Fibroblast of skin of abdomen (primary cell): ENCODE measurements at regions not wholly inside any gene's neighbourhood (a gene's known extent, or its start where the extent isn't known, plus 50 kb on each side); places are given as distances from the start of the nearest gene placed in this dataset.

Experiments used
- DNase-seq: peaks from one replicate; pipeline ENCODE4 v3.0.0-alpha.2; 2013

DNA sequence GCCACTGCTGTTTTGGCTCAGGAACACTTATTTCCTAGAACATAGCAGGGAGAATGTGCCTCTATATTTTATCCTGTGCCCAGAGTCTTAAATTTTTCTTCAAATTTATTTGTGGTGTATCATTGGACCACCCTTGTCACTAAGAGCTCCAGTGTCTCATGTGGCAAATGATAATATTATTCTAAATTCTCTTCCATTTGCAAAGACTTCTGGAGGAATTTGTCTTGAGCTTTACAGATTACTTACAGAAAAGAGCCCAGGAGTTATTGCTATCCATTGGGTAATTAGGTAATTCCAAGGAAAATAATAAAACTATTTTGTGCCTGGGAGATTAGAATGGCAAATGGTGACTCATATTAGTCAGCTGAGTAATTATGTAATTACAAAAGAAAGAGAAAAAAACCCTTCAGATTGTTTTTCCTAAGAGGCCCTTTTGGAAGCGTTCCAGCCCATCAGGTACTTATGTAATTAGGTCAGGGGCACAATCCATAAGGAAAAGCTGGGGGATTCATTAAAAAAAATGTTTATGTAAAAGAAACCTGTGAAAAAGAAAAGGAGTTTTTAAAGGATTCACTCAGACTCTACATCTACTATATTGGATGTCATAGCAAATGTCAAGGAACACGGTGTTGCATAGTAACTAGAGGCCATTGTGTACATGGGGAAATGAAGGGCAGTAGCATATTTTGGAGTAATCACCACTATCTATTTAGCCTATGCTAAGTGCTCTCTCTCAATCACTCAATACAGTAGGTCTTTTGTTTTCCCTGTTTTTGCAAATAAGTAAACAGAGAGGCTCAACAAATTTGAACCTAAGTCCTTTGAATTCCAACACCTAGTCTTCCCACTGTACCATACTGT, 380.9 kb upstream of the RARB start:
- DNase-seq: no peak

DNA sequence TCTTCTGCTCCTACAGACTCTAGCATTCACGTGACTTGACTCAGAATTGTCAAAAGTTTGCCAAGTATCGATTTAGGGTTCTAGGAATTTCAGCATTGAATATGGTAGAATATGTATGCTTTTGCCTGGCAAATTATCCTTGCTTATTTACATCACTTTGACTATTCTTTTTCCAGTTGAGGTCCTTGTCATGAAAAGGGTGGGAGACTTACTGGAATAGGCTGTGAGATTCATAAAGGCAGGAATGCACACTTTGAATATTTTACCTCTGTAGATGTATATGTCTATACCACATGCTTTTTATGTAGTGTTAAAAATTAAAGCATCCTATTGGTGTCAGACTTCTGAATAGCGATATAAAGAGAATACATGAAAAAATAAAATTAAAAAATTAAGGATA, 378.8 kb upstream of the RARB start:
- no peak for DNase-seq

DNA sequence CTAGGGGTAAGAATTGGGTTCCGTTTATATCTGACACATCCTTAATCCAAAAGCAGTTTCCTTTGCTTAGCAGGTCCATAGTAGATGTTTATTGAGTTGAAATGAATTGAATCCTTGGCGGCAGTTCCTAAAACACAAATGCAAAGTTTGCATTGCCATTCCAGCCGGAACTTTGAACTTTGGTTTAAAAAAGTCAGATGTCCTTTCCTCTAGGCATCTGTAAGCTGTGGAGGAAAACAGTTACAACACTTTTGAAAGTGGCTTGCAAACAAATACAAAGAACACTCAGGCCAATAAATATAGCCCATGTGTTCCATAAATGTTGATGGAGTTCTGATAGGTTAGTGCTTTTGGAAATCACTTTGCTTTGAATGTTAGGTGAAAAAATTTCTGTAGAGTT, 374.7 kb upstream of the RARB start:
- no peak for DNase-seq

DNA sequence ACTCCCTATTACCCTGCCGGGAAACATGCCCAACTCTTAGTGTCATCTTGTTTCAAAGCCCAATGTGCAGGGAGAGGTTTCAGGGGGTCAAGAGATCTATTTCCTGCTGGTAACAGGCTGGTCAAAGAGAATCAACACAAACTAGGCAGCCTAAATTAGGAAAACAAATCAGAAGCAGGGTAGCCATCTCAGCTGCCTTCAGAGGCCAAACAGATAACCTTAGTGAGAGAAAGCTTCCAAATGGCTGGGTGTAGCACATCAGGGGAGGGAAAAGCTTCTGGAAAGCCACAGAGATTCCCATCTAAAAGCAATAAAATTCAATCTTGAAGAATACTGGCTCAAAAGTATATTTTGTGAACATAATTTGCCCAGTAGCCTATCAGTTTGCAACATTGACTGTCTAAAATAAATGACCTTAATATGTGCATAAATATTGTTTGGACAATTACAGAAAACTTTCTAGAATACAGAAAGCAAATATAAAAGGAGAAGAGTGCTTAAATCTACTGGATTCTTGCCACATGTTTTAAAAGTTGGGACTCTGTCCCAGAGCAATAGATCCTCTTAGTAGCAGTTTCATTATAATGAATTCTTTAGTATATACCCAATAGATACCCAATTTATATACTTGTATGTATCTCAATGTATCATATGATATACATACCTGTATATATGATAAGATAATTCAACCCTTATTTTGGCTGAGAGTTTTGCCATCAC, 371.9 kb upstream of the RARB start:
- DNase-seq: no peak

DNA sequence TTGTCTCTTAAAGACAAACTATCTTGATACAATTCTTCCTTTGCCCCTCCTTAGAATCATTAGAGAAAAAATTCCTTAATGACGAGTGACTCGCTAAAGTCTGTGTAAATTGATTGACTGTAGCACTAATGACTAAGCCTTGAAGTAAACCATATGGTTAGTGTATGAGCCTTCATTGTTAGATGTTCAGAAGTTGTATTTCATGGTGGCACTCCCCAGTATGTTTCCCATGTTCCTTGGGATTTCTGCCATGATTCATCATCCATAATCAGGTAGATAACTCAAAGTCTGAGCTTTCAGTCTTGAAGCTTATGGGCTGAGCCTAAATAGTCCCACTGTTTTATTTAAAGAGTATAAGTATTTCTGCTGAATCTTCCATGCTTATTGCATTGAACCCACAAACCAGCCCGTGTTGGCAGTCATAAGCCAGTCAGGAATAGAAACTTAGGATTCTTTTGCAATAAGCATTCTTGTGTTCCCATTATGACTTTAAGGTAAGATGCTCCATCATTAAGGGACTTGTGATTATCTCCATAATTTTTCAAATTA, 371.2 kb upstream of the RARB start:
- DNase-seq: peak; percentile 62

DNA sequence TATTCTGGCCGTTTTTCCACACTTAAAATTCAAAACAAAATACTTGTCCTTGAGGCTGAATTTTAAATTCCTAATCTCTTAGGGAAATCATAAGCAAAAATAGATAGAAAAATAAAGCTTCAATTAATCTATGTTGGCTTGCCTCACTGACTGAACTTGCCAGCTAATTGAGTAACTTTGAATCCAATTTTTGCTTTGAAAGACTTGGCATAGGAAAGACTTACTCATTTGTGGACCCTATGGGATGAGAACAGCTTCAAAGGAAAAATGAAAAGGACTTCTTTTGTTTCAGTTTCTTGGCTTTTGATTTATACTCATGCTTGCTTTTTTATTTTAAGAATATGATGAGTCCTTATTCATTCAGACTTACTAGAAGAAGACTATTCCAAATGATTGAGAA, 370.7 kb upstream of the RARB start:
- no peak for DNase-seq

DNA sequence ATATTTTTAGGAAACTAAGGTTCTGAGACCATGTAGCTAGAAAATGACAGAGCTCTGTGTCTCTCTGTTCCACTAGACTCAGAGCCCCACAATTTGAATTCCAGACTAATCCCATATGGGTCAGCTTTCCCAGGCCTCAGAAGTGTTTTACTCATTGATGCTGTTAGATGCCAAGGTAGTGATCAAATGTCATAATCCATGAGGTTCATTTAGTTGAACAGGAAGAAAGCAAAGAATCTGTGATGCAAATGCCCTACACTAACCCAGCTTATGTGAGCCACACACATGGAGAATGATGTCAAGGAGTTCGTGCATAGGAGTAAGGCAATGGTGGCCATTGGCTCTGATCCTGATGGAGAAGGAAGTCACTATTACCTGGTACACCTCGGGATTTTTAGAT, 363.4 kb upstream of the RARB start:
- DNase-seq: peak; percentile 27

DNA sequence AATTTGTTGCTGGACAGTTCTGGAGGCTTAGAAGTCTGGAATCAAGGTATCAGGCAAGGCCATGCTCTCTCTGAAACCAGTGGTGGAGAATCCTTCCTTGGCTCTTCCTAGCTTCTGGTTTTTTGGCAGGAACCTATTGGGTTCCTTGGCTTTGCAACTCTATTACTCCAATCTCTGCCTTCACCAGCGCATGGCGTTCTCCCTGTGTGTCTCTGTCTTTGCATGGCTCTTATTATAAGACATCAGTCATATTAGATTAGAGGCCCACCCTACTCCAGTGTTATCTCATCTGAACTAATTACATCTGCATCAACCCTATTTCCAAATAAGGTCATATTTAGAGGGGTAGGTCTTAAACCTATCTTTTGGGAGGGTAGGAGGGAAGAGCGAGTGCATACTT, 358.1 kb upstream of the RARB start:
- no peak for DNase-seq

DNA sequence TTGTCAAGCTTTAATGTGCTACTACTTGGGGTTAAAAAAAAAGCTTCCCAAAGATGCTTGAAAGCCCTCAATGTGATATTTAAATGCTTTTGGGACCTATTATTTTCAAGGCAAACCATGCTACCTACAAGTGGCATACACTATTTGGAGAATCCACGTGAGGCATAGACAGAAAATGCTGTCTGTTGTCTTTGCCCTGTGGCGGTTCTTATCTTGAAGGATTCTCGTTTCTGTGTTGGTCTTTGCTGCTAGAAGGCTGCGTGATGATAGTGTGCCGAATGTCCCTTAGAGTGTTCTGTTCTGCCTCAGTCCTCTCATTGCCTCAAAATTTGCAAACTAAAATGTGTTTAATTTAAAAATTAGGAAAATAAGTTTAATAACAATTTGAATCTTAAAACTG, 356.2 kb upstream of the RARB start:
- DNase-seq: no peak

DNA sequence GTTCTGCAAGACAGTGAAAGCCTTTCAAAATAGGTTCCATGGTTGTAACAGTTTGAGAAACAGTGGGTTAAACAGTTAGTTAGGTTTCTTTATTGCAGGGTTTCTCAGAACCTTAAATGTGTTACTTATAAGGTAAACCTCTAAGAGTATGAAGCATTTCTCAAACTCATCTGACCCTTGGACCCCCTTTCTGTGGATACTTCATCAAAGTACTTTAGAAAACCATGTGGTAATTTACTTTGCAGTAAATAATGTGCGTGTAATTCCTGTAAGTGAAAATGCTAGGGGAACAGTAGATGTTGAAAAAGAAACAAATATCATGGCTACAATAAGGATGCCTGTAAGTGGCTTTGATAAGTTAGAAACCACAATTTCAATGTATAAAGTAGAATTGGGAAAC, 354.6 kb upstream of the RARB start:
- DNase-seq: no peak

DNA sequence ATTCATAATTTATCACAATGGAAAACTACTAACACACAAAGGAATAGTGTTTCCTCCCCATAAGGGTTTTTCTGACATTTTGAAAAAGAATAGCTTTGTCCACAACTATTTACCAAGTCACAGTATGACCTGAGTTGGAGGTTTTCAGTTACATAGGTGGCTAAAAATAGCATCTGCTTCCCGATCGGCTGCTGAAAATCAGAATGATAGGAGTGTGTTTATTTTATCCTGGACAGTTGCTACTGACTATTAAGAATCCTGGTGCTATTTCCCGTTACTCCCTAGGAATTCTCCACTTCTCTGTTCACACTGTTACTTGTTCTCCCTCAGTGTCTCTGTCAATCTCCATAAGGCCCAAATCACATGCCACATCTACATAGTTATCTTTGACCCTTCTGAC, 353.9 kb upstream of the RARB start:
- DNase-seq: no peak

DNA sequence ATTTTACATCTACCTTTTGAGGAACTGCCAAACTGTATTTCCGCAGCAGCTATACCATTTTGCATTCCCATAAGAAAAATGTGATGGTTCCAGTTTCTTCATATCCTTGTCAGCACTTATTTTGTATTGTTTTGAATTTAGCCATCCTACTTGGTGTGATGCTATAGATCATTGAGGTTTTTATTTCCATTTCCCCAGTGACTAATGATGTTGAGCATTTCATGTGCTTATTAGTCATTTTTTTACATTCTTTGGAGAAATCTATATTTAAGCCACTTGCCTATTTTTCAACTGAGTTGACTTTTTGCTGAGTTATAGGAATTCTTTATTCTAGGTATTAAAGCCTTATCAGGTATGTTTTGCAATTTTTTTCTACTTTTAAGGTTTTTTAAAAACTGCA, 347.6 kb upstream of the RARB start:
- DNase-seq: peak; percentile 48

DNA sequence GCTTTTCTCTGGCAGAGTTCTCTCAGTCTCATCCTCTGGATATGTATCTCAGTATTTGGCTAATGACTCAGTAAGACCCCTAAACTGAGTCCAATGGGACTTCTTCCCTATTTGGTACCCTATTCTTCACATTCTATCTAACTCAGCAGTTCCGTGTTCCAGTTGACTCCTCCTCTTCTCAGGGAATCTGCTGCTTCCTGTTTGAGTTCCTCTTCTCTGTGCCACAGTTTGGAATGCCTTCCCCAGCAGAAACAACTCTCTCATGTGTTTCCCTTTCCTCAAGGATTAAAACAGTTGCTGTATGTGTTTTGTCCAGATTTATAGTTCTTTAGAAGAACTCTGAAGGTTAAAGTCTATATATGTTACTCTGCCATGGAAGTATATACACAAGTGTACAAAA, 344.0 kb upstream of the RARB start:
- peak; percentile 11 for DNase-seq

DNA sequence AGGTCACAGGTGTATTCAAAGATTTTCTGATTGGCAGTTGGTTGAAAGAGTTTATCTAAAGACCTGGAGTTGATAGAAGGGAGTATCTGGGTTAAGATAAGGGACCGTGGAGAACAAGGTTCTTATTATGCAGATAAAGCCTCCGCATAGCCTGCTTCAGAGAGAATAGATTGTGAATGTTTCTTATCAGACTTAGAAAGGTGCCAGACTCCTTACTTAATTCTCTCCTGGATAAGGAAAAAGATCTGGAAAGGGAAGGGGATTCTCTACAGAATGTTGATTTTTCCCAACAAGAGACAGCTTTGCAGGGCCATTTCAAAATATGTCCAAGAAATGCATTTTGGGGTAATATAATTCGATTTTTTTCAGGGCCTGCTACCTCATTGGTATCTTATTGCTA, 341.3 kb upstream of the RARB start:
- DNase-seq: no peak

DNA sequence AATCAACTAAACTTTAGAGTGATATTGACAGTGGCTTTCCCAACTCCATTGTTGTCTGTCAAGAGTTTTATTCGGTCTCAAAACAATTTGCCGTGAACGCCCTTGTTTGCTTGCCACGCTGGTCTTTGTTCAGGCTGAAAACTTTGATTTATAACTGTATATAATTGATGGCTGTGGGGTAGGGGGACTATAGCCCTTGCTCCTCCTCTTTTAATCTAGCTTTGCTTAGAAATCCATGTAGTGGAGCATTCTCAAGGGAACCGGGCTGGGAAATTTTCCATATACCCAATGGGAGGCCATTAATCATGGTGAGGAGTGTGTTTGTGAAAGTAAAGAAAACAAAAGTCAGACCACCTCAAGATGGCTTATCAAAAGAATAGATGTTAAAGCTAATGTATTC, 339.8 kb upstream of the RARB start:
- no peak for DNase-seq

DNA sequence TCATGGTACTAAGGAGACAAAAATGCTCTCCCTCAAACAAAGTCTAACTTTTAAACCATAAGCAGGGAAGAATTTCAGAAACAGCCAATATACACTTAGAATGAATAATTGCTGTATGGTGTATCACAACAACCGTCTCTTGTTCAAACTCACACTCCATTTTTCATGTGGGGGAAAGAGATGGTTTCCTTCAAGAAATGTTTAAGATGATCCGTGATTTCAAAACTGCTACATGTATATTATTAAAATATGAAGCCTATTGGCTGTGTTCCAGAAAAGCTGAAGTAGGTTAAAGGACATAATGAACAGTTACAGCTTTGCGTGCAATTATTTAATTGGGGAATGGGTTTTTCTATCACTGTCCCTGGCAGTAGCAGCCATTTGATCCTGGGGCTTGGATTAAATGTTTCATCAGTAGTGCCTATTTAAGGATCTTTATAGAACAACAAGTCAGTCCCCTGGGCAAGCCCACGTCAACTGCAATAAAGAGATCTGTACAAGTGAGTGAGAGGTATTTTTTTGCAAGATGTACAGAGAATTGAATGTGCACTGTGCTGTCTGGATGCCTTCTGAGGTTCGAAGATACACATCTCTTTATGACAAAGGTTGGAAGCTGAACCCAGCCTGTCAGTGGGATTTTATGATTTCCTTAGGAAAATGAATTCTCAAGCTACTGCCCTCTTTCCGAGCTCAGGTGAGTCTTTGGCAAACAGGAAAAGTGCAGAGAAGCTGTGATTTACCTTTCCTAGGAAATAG, 337.2 kb upstream of the RARB start:
- DNase-seq: peak; percentile 25

DNA sequence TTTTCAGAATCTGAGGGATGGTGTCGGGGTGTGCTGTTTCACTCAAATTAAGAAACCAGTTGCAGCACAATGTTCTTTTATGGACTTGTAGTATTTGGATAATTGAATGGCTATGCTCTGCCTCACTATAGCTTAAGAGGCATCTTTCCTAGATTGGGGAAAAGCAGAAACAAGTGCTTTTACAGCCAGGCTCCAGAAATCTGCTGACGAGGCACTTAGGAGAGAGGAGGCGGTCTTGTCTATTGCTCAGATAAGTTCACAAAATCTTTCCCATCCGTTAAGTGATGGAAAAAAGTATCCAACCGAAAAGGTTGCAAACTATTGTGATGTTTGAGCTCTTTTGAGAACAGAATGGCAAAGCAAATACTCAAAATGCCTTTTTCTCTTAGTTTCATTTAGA, 336.1 kb upstream of the RARB start:
- no peak for DNase-seq

DNA sequence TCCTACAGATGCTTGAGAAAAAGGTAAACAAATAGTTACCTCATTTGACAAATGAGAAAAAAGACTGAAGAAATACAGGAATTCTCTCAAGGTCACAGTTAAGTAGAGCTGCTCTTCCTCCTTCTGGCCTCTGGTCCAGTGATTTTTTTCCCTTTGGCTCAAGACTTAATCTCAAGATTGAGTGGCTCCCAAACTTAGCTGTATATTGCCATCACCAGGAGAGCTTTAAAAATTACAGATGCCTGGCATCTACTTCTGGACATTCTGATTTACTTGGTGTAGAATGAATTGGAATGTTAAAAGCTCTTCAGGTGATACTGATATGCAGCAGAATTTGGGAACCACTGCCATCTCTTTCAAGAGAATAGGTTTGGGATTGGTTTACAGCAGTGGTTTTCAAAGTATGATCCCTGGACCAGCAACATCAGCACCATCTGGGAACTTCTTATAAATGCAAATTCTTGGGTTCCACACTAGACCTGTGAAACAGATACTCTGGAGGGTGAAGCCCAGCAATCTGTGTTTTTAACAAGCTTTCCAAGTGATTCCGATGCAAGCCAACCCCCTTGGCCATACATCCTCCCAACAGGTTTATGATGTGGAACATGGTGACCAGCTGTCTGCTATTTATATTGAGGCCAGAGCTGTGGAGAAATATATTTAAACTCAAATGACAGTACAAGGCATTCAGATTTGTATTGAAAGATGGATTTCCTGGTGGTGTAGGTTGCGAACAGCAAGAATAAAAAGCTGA, 333.0 kb upstream of the RARB start:
- no peak for DNase-seq

DNA sequence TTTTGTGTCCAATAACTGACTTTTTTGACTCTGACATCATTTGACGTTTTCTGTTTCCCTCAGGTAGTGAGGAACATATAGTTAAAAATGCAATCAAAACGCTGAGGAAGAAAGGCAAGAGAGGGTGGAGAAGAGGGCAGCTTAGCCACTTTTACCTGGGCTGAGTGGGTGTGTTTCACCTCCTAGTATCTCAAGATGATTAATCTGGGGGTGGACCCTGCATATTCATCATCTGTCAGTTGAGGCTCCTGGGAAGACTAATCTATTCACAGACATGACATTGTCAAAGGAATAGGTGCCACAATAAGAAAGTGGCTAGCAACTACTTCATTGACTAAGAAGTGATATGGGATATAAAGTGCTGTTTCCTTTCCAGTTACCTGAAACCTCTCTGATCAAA, 331.5 kb upstream of the RARB start:
- DNase-seq: no peak

DNA sequence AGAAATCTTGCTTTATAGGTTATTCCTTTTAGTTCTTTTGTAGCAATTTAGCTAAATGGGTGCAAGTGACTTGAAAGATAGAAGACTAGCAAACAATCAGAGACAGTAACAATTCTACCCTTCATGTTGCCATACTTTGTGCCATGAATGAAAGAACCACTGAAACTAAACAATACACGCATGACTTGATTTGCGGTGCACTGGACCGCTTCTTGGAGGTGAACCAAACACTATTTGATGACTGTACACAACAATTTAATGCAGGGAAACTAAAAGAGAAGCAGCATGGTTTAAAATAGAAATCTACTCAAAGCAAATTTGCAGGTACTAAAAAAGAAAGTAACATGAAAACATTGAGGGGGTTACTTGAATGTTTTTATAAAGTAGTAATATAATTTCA, 331.0 kb upstream of the RARB start:
- DNase-seq: no peak

DNA sequence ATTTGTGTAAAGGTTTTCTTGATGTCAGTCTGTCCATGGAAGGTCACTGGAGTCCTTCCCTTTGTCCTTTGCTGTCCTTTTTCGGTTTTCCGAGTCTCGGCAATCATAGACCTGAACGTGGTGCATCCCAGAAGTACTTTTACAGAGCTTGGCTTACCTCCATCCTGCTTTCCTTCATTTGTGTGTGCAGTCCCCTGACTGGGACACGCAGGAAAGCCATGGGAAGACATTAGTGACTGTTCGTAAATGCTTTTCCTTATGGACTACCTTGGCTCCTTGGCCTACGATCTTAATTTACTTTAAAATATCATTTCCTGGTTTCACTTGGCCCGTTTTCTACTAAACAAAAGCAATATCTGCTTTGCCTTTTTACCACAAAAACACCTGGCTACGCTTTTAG, 328.4 kb upstream of the RARB start:
- DNase-seq: no peak

DNA sequence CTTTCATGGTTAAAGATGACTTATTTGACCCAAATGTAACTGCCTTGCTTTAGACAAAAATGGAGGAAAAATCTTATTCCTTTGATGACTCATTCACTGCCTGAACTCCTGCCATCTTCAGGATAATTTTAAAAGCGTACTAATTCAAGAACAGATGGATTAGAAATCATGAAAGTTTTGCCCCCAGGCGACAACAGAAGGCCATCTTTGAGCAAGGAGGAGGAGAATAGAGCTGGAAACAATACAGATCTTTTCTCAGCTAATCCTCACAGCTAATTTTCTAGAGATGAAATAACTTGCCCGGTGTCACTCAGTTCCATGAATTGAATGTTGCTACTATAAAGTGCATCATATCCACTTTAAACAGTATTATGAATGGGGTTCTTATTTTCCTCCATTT, 324.7 kb upstream of the RARB start:
- DNase-seq: no peak
